MM.1S (cell line): ENCODE measurements at regions not wholly inside any gene's neighbourhood (a gene's known extent, or its start where the extent isn't known, plus 50 kb on each side); places are given as distances from the start of the nearest gene placed in this dataset.
"Not testable (repeated sequence)": the region's sequence is repeated elsewhere in the genome, so short reads cannot be mapped to it uniquely, and the experiment has no call there.

Experiments used
- DNase-seq: peaks from one replicate; pipeline ENCODE4 v3.0.0-alpha.2; 2015
- H2AFZ ChIP-seq: fragments of 300-600 bp; sonication (generic); 2 replicates; pipeline ENCODE4 v1.6.0; 2016; ENCODE audit warnings: antibody characterized with exemption, low read length
- H3F3A ChIP-seq: fragments of 300-600 bp; sonication (generic); 2 replicates; pipeline ENCODE4 v1.6.1; 2016; ENCODE audit warnings: mild to moderate bottlenecking, antibody characterized with exemption, low read length, moderate library complexity, mixed read lengths; ENCODE audit not compliant: insufficient read depth
- H3K27ac ChIP-seq: fragments of 300-600 bp; sonication (generic); 2 replicates; pipeline ENCODE4 v1.5.1; 2016; ENCODE audit warnings: mild to moderate bottlenecking, low read length
- H3K27me3 ChIP-seq: fragments of 300-600 bp; sonication (generic); replicated peaks from 2 replicates; pipeline ENCODE4 v1.6.0; 2016; ENCODE audit warnings: low read length; ENCODE audit not compliant: insufficient read depth
- H3K36me3 ChIP-seq: fragments of 300-600 bp; sonication (generic); replicated peaks from 2 replicates; pipeline ENCODE4 v1.6.1; 2016; ENCODE audit warnings: mild to moderate bottlenecking, low read length, mixed read lengths; ENCODE audit not compliant: insufficient read depth
- H3K4me1 ChIP-seq: fragments of 300-600 bp; sonication (generic); 2 replicates; pipeline ENCODE4 v1.6.1; 2016; ENCODE audit warnings: low read length, mixed read lengths
- H3K4me2 ChIP-seq: fragments of 300-600 bp; sonication (generic); 2 replicates; pipeline ENCODE4 v1.6.0; 2016; ENCODE audit warnings: low read depth, low read length
- H3K4me3 ChIP-seq: fragments of 300-600 bp; sonication (generic); 2 replicates; pipeline ENCODE4 v1.5.1; 2016; ENCODE audit warnings: low read length, mixed read lengths
- H3K79me2 ChIP-seq: fragments of 300-600 bp; sonication (generic); 2 replicates; pipeline ENCODE4 v1.6.1; 2016; ENCODE audit warnings: mixed run types, low read length, mixed read lengths
- H3K9ac ChIP-seq: fragments of 300-600 bp; sonication (generic); 2 replicates; pipeline ENCODE4 v1.6.1; 2016; ENCODE audit warnings: low read length, mixed read lengths
- H3K9me2 ChIP-seq: fragments of 300-600 bp; sonication (generic); replicated peaks from 2 replicates; pipeline ENCODE4 v1.6.1; 2016; ENCODE audit warnings: mild to moderate bottlenecking, low read length, mixed read lengths; ENCODE audit not compliant: insufficient read depth
- H3K9me3 ChIP-seq: fragments of 300-600 bp; sonication (generic); replicated peaks from 2 replicates; pipeline ENCODE4 v1.6.1; 2016; ENCODE audit warnings: mild to moderate bottlenecking, low read length, mixed read lengths; ENCODE audit not compliant: insufficient read depth
- H4K20me1 ChIP-seq: fragments of 300-600 bp; sonication (generic); 2 replicates; pipeline ENCODE4 v1.6.1; 2016; ENCODE audit warnings: mild to moderate bottlenecking, low read length, moderate library complexity, mixed read lengths; ENCODE audit not compliant: insufficient read depth
- CTCF ChIP-seq: fragments of 300-600 bp; sonication (generic); IDR thresholded peaks from 2 replicates; pipeline ENCODE4 v1.5.1; 2016; ENCODE audit warnings: antibody characterized with exemption, low read length, mixed read lengths
- EZH2 ChIP-seq: fragments of 300-600 bp; sonication (generic); optimal IDR thresholded peaks from 2 replicates; pipeline ENCODE3; 2017; ENCODE audit warnings: low read depth, mild to moderate bottlenecking, antibody characterized with exemption, low read length, mixed read lengths
- EZH2phosphoT487 ChIP-seq: fragments of 300-600 bp; sonication (generic); IDR thresholded peaks from 2 replicates; pipeline ENCODE4 v1.6.1; 2018; ENCODE audit warnings: antibody characterized with exemption, low read length

DNA sequence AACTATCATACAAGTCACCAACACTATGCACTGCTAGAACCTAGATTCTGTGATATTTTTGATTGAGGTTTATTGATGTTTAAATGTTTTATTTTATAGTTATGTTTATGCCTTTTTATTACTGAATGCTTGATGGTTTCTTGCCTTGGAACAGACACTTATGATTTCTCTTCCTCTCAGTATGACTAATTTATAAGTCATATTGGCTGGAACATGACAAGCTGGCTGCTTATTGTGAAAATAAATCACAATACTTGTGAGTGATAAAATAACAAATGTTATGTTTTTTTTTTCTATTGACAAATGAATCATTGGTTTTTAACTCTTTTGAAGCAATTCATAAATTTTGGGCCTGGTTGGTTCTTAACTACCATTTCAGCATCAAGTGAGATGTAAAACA, 142.0 kb upstream of the MALRD1 start:
- Histone ChIP-seq H3K4me2 (no peak overlapping the region), H3K79me2 (no peaks in the 10 kb centered on the region), H2AFZ (no peak overlapping the region), H3K27me3 (no peaks in the 10 kb centered on the region), H3K9me3 (no peaks in the 10 kb centered on the region), H3F3A (no peaks in the 10 kb centered on the region), H3K27ac (no peak overlapping the region), H4K20me1 (no peaks in the 10 kb centered on the region), H3K4me3 (no peak overlapping the region), H3K9me2 (no peaks in the 10 kb centered on the region), H3K36me3 (no peaks in the 10 kb centered on the region), H3K4me1 (no peaks in the 10 kb centered on the region), H3K9ac (no peak overlapping the region)
- DNase-seq = no peak
- TF ChIP-seq EZH2 = no peak
- no peak for TF ChIP-seq EZH2phosphoT487
- no peak for TF ChIP-seq CTCF

DNA sequence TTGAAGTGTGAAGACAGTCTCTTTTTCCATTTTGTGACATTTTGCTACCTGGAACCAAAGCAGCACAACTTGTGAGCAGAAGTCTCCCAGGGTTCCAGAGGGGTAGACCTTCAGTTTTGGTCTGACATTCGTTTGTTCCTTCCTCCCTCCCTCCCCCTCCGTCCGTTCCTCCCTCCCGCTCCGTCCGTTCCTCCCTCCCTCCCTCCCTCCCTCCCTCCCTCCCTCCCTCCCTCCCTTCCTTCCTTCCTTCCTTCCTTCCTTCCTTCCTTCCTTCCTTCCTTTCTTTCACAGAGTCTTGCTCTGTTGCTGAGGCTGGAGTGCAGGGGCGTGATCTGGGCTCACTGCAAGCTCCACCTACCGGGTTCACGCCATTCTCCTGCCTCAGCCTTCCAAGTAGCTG, 131.2 kb upstream of the MALRD1 start:
- not testable (repeated sequence) for H3K9me3 ChIP-seq, H3K4me2 ChIP-seq, H2AFZ ChIP-seq, DNase-seq, H3K9me2 ChIP-seq, H3F3A ChIP-seq, H3K27me3 ChIP-seq, H3K9ac ChIP-seq, H3K4me3 ChIP-seq, H3K27ac ChIP-seq, H3K79me2 ChIP-seq, H4K20me1 ChIP-seq, H3K4me1 ChIP-seq, H3K36me3 ChIP-seq

DNA sequence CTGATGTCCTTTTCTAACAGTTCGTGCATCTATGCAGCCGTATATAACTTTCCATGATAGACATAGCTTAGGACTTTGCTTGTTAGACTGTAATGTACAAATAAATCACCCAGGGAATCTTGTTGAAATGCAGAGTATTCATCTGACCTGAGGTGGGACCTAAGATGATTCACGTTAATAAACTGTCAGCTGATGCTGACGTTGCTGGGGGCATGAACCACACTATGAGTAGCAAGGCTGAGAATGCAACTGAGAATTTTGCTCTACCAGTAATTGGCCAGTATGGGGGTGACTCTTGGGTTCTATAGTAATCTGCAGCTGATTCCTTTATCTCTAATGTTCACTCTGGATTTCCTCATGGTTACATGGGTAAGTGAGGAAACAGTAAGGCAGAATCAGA, 130.1 kb upstream of the MALRD1 start:
- no peak for TF ChIP-seq CTCF
- no peak for TF ChIP-seq EZH2
- TF ChIP-seq EZH2phosphoT487 = no peak
- Histone ChIP-seq H3K27me3 (no peaks in the 10 kb centered on the region), H3K27ac (no peak overlapping the region), H3K9me3 (no peaks in the 10 kb centered on the region), H3K9me2 (no peaks in the 10 kb centered on the region), H3K4me3 (no peak overlapping the region), H3K9ac (no peak overlapping the region), H3K4me1 (no peaks in the 10 kb centered on the region), H3K79me2 (no peaks in the 10 kb centered on the region), H3K36me3 (no peaks in the 10 kb centered on the region), H2AFZ (no peak overlapping the region), H3K4me2 (no peak overlapping the region), H4K20me1 (no peaks in the 10 kb centered on the region), H3F3A (no peaks in the 10 kb centered on the region)
- no peak for DNase-seq

- Histone ChIP-seq H3K36me3 (no peaks in the 10 kb centered on the region), H4K20me1 (no peaks in the 10 kb centered on the region), H3F3A (no peaks in the 10 kb centered on the region), H2AFZ (no peak overlapping the region), H3K9ac (no peak overlapping the region), H3K9me2 (no peaks in the 10 kb centered on the region), H3K27me3 (no peaks in the 10 kb centered on the region), H3K9me3 (no peaks in the 10 kb centered on the region), H3K4me2 (no peak overlapping the region), H3K79me2 (no peaks in the 10 kb centered on the region), H3K27ac (no peak overlapping the region), H3K4me1 (no peaks in the 10 kb centered on the region), H3K4me3 (no peak overlapping the region)
- no peak for TF ChIP-seq EZH2phosphoT487
- no peak for TF ChIP-seq EZH2
- TF ChIP-seq CTCF = no peak
- no peak for DNase-seq
Observed at GRCh38 chr10:18949391-18949790, 99.2 kb upstream of the MALRD1 start.

- H3K9ac ChIP-seq, H3K4me1 ChIP-seq: not testable (repeated sequence)
Observed at GRCh38 chr10:18951072-18951823, 97.4 kb upstream of the MALRD1 start.

More at GRCh38 chr10:18951072-18951823, 97.4 kb upstream of the MALRD1 start:
- not testable (repeated sequence) for H3K27ac ChIP-seq, H3K4me3 ChIP-seq, H3K4me2 ChIP-seq, H3F3A ChIP-seq, H2AFZ ChIP-seq, H3K9me2 ChIP-seq, DNase-seq, H3K36me3 ChIP-seq, H3K79me2 ChIP-seq, H4K20me1 ChIP-seq, H3K9me3 ChIP-seq, H3K27me3 ChIP-seq
